MM.1S (cell line): ENCODE measurements at regions not wholly inside any gene's neighbourhood (a gene's known extent, or its start where the extent isn't known, plus 50 kb on each side); places are given as distances from the start of the nearest gene placed in this dataset.

ENCODE experiments used
- DNase-seq: peaks from one replicate; pipeline ENCODE4 v3.0.0-alpha.2; 2015
- H2AFZ ChIP-seq: fragments of 300-600 bp; sonication (generic); 2 replicates; pipeline ENCODE4 v1.6.0; 2016; ENCODE audit warnings: antibody characterized with exemption, low read length
- H3F3A ChIP-seq: fragments of 300-600 bp; sonication (generic); 2 replicates; pipeline ENCODE4 v1.6.1; 2016; ENCODE audit warnings: mild to moderate bottlenecking, antibody characterized with exemption, low read length, moderate library complexity, mixed read lengths; ENCODE audit not compliant: insufficient read depth
- H3K27ac ChIP-seq: fragments of 300-600 bp; sonication (generic); 2 replicates; pipeline ENCODE4 v1.5.1; 2016; ENCODE audit warnings: mild to moderate bottlenecking, low read length
- H3K27me3 ChIP-seq: fragments of 300-600 bp; sonication (generic); replicated peaks from 2 replicates; pipeline ENCODE4 v1.6.0; 2016; ENCODE audit warnings: low read length; ENCODE audit not compliant: insufficient read depth
- H3K36me3 ChIP-seq: fragments of 300-600 bp; sonication (generic); replicated peaks from 2 replicates; pipeline ENCODE4 v1.6.1; 2016; ENCODE audit warnings: mild to moderate bottlenecking, low read length, mixed read lengths; ENCODE audit not compliant: insufficient read depth
- H3K4me1 ChIP-seq: fragments of 300-600 bp; sonication (generic); 2 replicates; pipeline ENCODE4 v1.6.1; 2016; ENCODE audit warnings: low read length, mixed read lengths
- H3K4me2 ChIP-seq: fragments of 300-600 bp; sonication (generic); 2 replicates; pipeline ENCODE4 v1.6.0; 2016; ENCODE audit warnings: low read depth, low read length
- H3K4me3 ChIP-seq: fragments of 300-600 bp; sonication (generic); 2 replicates; pipeline ENCODE4 v1.5.1; 2016; ENCODE audit warnings: low read length, mixed read lengths
- H3K79me2 ChIP-seq: fragments of 300-600 bp; sonication (generic); 2 replicates; pipeline ENCODE4 v1.6.1; 2016; ENCODE audit warnings: mixed run types, low read length, mixed read lengths
- H3K9ac ChIP-seq: fragments of 300-600 bp; sonication (generic); 2 replicates; pipeline ENCODE4 v1.6.1; 2016; ENCODE audit warnings: low read length, mixed read lengths
- H3K9me2 ChIP-seq: fragments of 300-600 bp; sonication (generic); replicated peaks from 2 replicates; pipeline ENCODE4 v1.6.1; 2016; ENCODE audit warnings: mild to moderate bottlenecking, low read length, mixed read lengths; ENCODE audit not compliant: insufficient read depth
- H3K9me3 ChIP-seq: fragments of 300-600 bp; sonication (generic); replicated peaks from 2 replicates; pipeline ENCODE4 v1.6.1; 2016; ENCODE audit warnings: mild to moderate bottlenecking, low read length, mixed read lengths; ENCODE audit not compliant: insufficient read depth
- H4K20me1 ChIP-seq: fragments of 300-600 bp; sonication (generic); 2 replicates; pipeline ENCODE4 v1.6.1; 2016; ENCODE audit warnings: mild to moderate bottlenecking, low read length, moderate library complexity, mixed read lengths; ENCODE audit not compliant: insufficient read depth
- CTCF ChIP-seq: fragments of 300-600 bp; sonication (generic); IDR thresholded peaks from 2 replicates; pipeline ENCODE4 v1.5.1; 2016; ENCODE audit warnings: antibody characterized with exemption, low read length, mixed read lengths
- EZH2 ChIP-seq: fragments of 300-600 bp; sonication (generic); optimal IDR thresholded peaks from 2 replicates; pipeline ENCODE3; 2017; ENCODE audit warnings: low read depth, mild to moderate bottlenecking, antibody characterized with exemption, low read length, mixed read lengths
- EZH2phosphoT487 ChIP-seq: fragments of 300-600 bp; sonication (generic); IDR thresholded peaks from 2 replicates; pipeline ENCODE4 v1.6.1; 2018; ENCODE audit warnings: antibody characterized with exemption, low read length

DNA sequence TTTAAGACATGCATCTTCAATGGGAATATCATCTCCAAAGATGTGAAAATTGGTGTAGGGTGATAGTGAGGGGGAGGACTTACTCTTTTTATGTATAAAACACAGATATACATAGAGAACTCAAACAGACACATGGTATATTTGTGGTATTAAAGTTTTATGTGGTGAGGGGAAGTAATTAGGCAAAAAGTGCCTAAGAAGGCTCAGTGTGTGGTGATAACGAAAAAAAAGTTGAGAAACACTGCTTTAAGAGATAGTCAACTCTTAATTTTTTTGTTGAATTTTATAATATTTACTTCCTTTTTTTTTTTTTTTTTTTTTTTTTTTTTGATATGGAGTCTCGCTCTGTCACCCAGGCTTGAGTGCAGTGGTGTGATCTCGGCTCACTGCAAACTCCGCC is 174.2 kb upstream of the FRMD4B start:
- H3K4me3 ChIP-seq = no peak overlapping the region
- H3K79me2 ChIP-seq = no peaks in the 10 kb centered on the region
- no peaks in the 10 kb centered on the region for H3K9me3 ChIP-seq
- no peaks in the 10 kb centered on the region for H3K36me3 ChIP-seq
- no peak overlapping the region for H2AFZ ChIP-seq
- no peak overlapping the region for H3K9ac ChIP-seq
- no peaks in the 10 kb centered on the region for H3K27me3 ChIP-seq
- H4K20me1 ChIP-seq = no peaks in the 10 kb centered on the region
- DNase-seq = no peak
- H3K9me2 ChIP-seq = no peaks in the 10 kb centered on the region
- H3F3A ChIP-seq = no peaks in the 10 kb centered on the region
- no peak overlapping the region for H3K27ac ChIP-seq
- H3K4me1 ChIP-seq = no peaks in the 10 kb centered on the region
- H3K4me2 ChIP-seq = no peak overlapping the region
- TF ChIP-seq CTCF (no peak), EZH2phosphoT487 (no peak), EZH2 (no peak)

DNA sequence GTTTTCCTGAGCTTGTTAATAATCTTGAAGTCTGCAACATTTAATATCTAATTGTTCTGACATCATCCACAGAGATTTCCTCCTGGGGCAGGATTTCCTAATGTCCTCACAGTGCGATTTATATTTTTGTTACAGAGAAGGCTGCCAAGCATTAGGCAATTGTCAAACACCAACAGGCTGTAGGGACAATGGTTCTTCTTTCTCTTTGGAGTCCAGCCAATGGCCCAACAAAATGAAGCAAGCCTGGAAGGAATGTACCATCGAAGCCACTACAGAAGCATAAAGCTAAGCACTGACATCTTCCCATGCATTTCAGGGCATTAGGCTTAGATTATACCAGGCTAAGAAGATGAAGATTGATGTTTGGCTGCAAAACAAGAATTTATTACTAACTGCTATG is 173.0 kb upstream of the FRMD4B start:
- H3K4me1 ChIP-seq = no peaks in the 10 kb centered on the region
- DNase-seq = no peak
- H3K4me2 ChIP-seq = no peak overlapping the region

GRCh38 chr3:69554576-69554975 is 168.7 kb upstream of the FRMD4B start:
- Histone ChIP-seq H3F3A (no peaks in the 10 kb centered on the region), H3K27me3 (no peaks in the 10 kb centered on the region), H3K4me1 (no peaks in the 10 kb centered on the region), H3K9ac (no peak overlapping the region), H3K4me2 (no peak overlapping the region), H2AFZ (no peak overlapping the region), H3K27ac (no peak overlapping the region), H3K36me3 (no peaks in the 10 kb centered on the region), H4K20me1 (no peaks in the 10 kb centered on the region), H3K9me3 (no peaks in the 10 kb centered on the region), H3K4me3 (no peak overlapping the region), H3K79me2 (no peaks in the 10 kb centered on the region), H3K9me2 (no peaks in the 10 kb centered on the region)
- no peak for DNase-seq
- TF ChIP-seq CTCF (no peak), EZH2 (no peak), EZH2phosphoT487 (no peak)

More for the DNA sequence above, 173.0 kb upstream of the FRMD4B start:
- no peaks in the 10 kb centered on the region for H3K9me3 ChIP-seq
- no peaks in the 10 kb centered on the region for H3F3A ChIP-seq
- no peaks in the 10 kb centered on the region for H3K36me3 ChIP-seq
- no peak overlapping the region for H3K9ac ChIP-seq
- no peak overlapping the region for H3K27ac ChIP-seq
- no peak overlapping the region for H2AFZ ChIP-seq
- H3K27me3 ChIP-seq = no peaks in the 10 kb centered on the region
- H3K9me2 ChIP-seq = no peaks in the 10 kb centered on the region
- TF ChIP-seq EZH2 (no peak), EZH2phosphoT487 (no peak), CTCF (no peak)
- no peak overlapping the region for H3K4me3 ChIP-seq
- no peaks in the 10 kb centered on the region for H3K79me2 ChIP-seq
- H4K20me1 ChIP-seq = no peaks in the 10 kb centered on the region
